LNCaP clone FGC (cell line): ENCODE measurements at regions not wholly inside any gene's neighbourhood (a gene's known extent, or its start where the extent isn't known, plus 50 kb on each side); places are given as distances from the start of the nearest gene placed in this dataset.

Experiments
- DNase-seq: peaks from one replicate; pipeline ENCODE4 v3.0.0-alpha.2; 2011; ENCODE audit warnings: low read depth
- H3K4me3 ChIP-seq: 2 replicates; pipeline ENCODE4 v1.5.1; 2011; ENCODE audit warnings: mild to moderate bottlenecking, low read depth, low read length, control low read depth
- TF ChIP-seq, protein P1 (sequence below): IDR thresholded peaks from 2 replicates; pipeline ENCODE4 v1.5.1; 2012; ENCODE audit warnings: mild to moderate bottlenecking; ENCODE audit not compliant: control insufficient read depth, insufficient read depth; ENCODE audit errors: extremely low read depth

DNA sequence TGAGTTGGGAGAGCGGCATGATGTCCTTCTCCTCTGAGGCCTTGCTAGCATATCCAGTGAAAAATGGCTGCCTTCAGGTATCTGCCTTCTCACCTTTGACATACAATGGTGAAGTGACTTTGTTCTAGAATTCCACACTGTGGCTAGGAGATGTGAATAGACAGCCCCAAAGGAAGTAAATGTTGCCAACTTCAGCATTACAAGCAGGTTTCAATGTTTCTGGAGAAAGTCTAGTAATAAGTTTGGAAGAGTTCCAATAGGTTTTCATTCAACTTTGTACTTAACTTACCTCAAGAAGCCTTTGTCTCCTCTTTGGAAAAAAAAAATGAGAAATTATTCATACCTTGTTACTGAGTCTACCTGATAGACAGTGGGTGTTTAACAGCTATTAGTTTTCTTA is 421.3 kb upstream of the MMADHC start:
- H3K4me3 ChIP-seq: no peak overlapping the region
- no peak for DNase-seq
- TF ChIP-seq, protein P1, sequence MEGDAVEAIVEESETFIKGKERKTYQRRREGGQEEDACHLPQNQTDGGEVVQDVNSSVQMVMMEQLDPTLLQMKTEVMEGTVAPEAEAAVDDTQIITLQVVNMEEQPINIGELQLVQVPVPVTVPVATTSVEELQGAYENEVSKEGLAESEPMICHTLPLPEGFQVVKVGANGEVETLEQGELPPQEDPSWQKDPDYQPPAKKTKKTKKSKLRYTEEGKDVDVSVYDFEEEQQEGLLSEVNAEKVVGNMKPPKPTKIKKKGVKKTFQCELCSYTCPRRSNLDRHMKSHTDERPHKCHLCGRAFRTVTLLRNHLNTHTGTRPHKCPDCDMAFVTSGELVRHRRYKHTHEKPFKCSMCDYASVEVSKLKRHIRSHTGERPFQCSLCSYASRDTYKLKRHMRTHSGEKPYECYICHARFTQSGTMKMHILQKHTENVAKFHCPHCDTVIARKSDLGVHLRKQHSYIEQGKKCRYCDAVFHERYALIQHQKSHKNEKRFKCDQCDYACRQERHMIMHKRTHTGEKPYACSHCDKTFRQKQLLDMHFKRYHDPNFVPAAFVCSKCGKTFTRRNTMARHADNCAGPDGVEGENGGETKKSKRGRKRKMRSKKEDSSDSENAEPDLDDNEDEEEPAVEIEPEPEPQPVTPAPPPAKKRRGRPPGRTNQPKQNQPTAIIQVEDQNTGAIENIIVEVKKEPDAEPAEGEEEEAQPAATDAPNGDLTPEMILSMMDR: no peak

DNA sequence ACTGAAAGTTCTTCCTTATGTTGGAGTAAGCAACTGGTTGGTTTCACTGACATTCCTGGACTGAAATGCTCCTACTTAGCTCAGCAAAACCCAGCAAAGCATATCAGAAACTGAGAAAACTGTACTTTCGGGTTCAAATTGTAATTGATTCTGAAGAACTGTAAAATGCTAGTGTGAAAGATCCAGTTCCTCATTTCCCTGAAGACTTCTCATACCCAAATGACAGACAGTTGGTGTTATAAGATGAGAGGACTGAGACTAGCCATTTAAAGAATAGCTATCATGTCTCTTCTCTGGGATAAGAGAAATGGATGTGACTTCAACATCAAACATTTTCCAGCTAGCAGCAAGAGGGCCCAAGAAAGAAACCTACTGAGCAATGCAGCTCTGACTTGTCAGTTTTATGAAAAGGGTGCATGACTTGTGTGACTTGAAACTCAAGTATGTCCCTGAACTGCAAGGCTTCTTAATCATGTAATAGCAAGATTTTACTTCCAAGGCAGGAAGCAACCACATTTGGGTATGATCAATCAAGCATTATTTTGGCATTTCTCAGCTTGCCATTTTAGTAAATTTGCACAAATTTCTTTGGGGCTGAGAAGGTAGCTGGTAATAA is 420.3 kb upstream of the MMADHC start:
- TF ChIP-seq, protein P1: no peak
- no peak for DNase-seq
- no peak overlapping the region for H3K4me3 ChIP-seq

GRCh38 chr2:150006591-150006990 is 419.0 kb upstream of the MMADHC start:
- TF ChIP-seq, protein P1: no peak
- DNase-seq: no peak
- no peak overlapping the region for H3K4me3 ChIP-seq

- DNase-seq: no peak
- TF ChIP-seq, protein P1: no peak
- H3K4me3 ChIP-seq: no peak overlapping the region
These were observed 416.0 kb upstream of the MMADHC start for GRCh38 chr2:150003544-150003943.

GRCh38 chr2:150001788-150002187 is 414.2 kb upstream of the MMADHC start:
- TF ChIP-seq, protein P1: no peak
- DNase-seq: no peak
- H3K4me3 ChIP-seq: no peak overlapping the region

DNA sequence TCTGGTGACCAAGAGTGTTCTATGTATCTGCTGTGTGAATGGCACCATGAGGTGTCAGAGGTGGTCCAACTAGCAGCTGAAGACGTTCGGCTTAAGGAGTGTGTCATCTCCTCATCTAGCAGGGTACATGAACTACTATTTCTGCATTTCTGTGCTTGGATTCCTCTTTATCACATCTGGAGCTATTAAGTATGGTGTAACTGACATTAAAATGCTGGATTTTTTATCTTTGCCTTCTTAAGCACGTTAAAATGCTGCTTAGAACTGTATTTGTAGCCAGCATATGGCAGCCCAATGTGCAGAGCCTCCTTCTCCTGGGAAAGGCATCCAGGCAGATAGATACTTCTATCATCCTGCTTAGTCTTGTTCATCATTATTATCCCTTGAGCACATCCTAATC is 409.3 kb upstream of the MMADHC start:
- no peak overlapping the region for H3K4me3 ChIP-seq
- TF ChIP-seq, protein P1: no peak
- DNase-seq: no peak

- TF ChIP-seq, protein P1: no peak
- no peak for DNase-seq
- H3K4me3 ChIP-seq: no peak overlapping the region
These were observed 406.6 kb upstream of the MMADHC start for GRCh38 chr2:149994057-149994728.
